Fibroblast of the aortic adventitia (primary cell): ENCODE measurements at regions not wholly inside any gene's neighbourhood (a gene's known extent, or its start where the extent isn't known, plus 50 kb on each side); places are given as distances from the start of the nearest gene placed in this dataset.

ENCODE experiments used
- DNase-seq: peaks from one replicate; pipeline ENCODE4 v3.0.0-alpha.2; 2010; ENCODE audit warnings: low read depth
- H3K4me3 ChIP-seq: 2 replicates; pipeline ENCODE4 v1.5.1; 2011; ENCODE audit warnings: low read depth, mild to moderate bottlenecking, control low read depth, low read length, moderate library complexity
- CTCF ChIP-seq: IDR thresholded peaks from 2 replicates; pipeline ENCODE4 v1.5.1; 2011; ENCODE audit warnings: mild to moderate bottlenecking, low read length, control low read depth, inconsistent platforms; ENCODE audit not compliant: insufficient read depth

GRCh38 chr22:49613108-49613507 lies 214.6 kb downstream of the BRD1 start:
- no peak for TF ChIP-seq CTCF
- DNase-seq: no peak
- no peak overlapping the region for H3K4me3 ChIP-seq

- DNase-seq: no peak
- no peak overlapping the region for H3K4me3 ChIP-seq
- TF ChIP-seq CTCF: no peak
These were observed 218.3 kb downstream of the BRD1 start for GRCh38 chr22:49609207-49609876.

DNA sequence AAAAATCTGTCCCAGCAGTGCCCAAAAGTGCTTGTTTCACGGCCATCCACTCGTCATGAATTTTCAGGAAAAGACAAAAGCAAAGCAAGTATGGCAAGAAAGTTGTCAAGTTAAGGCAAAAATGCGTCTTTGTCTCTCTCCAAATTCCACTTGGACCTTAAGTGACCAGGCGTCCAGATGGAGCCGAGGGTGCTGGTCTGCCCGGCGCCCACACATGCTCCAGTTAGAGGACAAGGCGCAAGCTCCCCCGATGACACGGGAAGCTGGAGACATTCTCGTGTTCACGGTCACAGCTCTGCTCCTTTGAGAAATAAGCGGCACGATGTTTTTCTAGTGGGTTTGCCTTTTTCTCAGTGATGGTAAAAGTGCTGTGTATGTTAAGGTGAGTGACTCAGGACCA lies 219.0 kb downstream of the BRD1 start:
- no peak for TF ChIP-seq CTCF
- H3K4me3 ChIP-seq: no peak overlapping the region
- no peak for DNase-seq

DNA sequence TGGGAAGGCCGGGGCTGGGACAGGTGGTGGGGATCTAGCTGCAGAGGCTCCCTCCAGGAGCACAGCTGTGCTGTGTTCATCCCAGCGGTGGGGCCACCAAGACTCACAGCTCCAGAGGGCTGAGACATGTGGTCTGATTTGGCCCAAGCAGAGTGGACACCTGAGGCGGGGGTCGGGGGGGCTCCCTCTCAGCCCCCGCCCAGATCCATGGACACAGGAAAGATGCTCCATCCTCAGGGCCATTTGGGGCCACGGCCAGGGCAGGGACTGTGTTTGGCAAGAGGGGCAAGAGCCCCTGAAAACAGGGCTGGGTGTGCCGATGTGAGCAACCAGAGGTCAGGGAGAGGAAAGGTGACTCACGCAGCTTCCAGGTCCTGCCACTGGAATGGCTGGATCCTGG lies 219.4 kb downstream of the BRD1 start:
- no peak for DNase-seq
- TF ChIP-seq CTCF: no peak
- no peak overlapping the region for H3K4me3 ChIP-seq

- DNase-seq: no peak
- no peak overlapping the region for H3K4me3 ChIP-seq
- no peak for TF ChIP-seq CTCF
These were observed 219.9 kb downstream of the BRD1 start for GRCh38 chr22:49607821-49608220.

DNA sequence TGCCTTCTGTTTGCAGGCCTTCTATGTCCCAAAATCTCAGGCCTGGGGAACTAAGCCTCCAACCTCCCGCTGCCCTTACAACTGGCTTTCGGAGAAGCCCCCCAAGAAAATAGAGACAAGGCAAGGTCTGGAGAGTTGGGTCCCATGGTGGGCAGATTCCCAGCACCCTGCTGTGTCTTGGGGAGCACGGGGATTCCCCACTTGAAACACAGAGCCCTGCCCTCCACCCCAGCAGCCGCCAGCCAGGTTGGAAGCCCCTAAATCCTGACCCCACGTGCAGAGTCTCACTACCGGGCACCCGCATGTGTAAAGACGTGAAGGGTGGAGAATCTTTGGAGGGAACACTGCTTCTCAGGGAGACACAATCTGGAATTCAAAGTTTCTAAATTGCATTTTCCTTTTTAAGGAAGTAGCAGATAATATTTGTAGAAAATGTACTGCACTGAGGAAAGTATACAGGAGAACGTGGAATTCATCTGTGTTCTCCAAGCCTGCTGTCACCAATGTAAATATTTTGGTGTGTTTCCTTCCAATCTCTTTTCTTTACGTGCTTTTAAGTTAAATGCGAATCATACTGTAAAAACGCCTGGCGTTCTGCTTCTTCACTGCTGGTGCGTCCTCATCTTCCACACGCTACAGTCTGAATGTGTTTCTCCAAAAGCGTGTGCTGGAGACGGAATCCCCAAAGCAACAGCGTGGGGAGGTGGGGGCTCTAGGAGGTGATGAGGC lies 220.9 kb downstream of the BRD1 start:
- H3K4me3 ChIP-seq: no peak overlapping the region
- no peak for TF ChIP-seq CTCF
- DNase-seq: no peak
